ENCODE measurements at regions not wholly inside any gene's neighbourhood (a gene's known extent, or its start where the extent isn't known, plus 50 kb on each side); places are given as distances from the start of the nearest gene placed in this dataset.

GRCh38 chr1:177442584-177442983 lies 271.8 kb downstream of the BRINP2 start:
- 40 to 43% methylated on average over 6 of the region's 6 CpGs for WGBS, 2 donors
- no peaks in the 10 kb centered on the region for H3K27me3 ChIP-seq
- no peaks in the 10 kb centered on the region for H3K36me3 ChIP-seq
- TF ChIP-seq, protein P1, sequence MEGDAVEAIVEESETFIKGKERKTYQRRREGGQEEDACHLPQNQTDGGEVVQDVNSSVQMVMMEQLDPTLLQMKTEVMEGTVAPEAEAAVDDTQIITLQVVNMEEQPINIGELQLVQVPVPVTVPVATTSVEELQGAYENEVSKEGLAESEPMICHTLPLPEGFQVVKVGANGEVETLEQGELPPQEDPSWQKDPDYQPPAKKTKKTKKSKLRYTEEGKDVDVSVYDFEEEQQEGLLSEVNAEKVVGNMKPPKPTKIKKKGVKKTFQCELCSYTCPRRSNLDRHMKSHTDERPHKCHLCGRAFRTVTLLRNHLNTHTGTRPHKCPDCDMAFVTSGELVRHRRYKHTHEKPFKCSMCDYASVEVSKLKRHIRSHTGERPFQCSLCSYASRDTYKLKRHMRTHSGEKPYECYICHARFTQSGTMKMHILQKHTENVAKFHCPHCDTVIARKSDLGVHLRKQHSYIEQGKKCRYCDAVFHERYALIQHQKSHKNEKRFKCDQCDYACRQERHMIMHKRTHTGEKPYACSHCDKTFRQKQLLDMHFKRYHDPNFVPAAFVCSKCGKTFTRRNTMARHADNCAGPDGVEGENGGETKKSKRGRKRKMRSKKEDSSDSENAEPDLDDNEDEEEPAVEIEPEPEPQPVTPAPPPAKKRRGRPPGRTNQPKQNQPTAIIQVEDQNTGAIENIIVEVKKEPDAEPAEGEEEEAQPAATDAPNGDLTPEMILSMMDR (IDR thresholded peaks at IDR 0.05), result no peak
- no peak for TF ChIP-seq POLR2A (IDR thresholded peaks at IDR 0.05)
- TF ChIP-seq EP300 (IDR thresholded peaks at IDR 0.05), result no peak
- no peak for DNase-seq (ENCODE audit: low spot score in 2 of 2)
- H3K4me3 ChIP-seq, result no peak overlapping the region
- H3K9me3 ChIP-seq, result no peaks in the 10 kb centered on the region
- H3K4me1 ChIP-seq, result no peaks in the 10 kb centered on the region
- no peak overlapping the region for H3K27ac ChIP-seq

GRCh38 chr1:177441281-177441680 lies 270.5 kb downstream of the BRINP2 start:
- H3K27me3 ChIP-seq, result no peaks in the 10 kb centered on the region
- no peak for DNase-seq (ENCODE audit: low spot score in 2 of 2)
- H3K4me1 ChIP-seq, result no peaks in the 10 kb centered on the region
- 68 to 84% methylated on average over 1 of the region's 1 CpG for WGBS, 2 donors
- H3K27ac ChIP-seq, result no peak overlapping the region
- H3K4me3 ChIP-seq, result no peak overlapping the region
- H3K36me3 ChIP-seq, result no peaks in the 10 kb centered on the region
- H3K9me3 ChIP-seq, result no peaks in the 10 kb centered on the region
- TF ChIP-seq EP300 (IDR thresholded peaks at IDR 0.05) (no peak), POLR2A (IDR thresholded peaks at IDR 0.05) (no peak)
- TF ChIP-seq, protein P1 (IDR thresholded peaks at IDR 0.05), result no peak

DNA sequence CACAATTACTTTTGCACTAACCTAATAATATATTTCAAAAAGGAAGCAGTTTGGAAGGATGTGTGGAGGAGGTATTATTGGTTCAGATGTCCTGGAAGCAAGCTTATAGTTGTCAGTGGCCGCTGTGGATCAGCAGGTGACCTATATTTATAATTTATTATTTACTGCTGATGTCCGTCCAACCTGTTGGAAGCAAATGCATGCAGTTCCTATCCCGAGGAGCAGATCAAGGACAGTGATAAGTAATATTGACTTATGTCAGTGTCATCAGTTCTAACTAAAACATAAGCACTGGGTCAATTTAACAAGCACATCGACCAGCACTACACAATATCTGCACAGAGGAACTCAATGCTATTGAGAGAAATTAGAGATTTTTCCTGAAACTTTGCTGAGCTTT lies 270.1 kb downstream of the BRINP2 start:
- Histone ChIP-seq H3K36me3 (no peaks in the 10 kb centered on the region), H3K4me1 (no peaks in the 10 kb centered on the region), H3K9me3 (no peaks in the 10 kb centered on the region), H3K27ac (no peak overlapping the region), H3K4me3 (no peak overlapping the region), H3K27me3 (no peaks in the 10 kb centered on the region)
- WGBS, 2 donors, result 84 to 87% methylated on average over 4 of the region's 4 CpGs
- DNase-seq (ENCODE audit: low spot score in 2 of 2), result no peak
- no peak for TF ChIP-seq POLR2A (IDR thresholded peaks at IDR 0.05)
- TF ChIP-seq, protein P1 (IDR thresholded peaks at IDR 0.05), result no peak
- no peak for TF ChIP-seq EP300 (IDR thresholded peaks at IDR 0.05)

GRCh38 chr1:177439301-177439700 lies 268.5 kb downstream of the BRINP2 start:
- no peaks in the 10 kb centered on the region for H3K36me3 ChIP-seq

DNA sequence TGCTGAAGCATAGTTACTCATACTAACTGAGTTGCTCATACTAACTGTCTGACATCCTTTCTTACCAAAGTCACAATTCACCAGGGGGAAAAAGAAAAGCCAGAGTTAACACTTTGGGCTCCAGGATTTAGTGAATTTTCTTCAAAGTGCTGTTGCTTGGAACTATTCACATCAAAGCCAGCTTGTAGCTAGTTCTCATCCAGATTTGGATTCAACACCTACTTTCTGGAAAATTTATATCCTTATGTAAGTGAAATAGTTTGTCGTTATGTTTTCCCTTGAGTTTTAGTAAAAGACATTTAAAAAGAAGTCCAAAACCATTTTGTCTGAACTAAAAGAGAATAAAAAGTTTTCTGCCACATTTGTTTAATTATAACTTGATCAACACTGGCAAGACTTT lies 264.6 kb downstream of the BRINP2 start:
- H3K9me3 ChIP-seq, result no peaks in the 10 kb centered on the region
- no peaks in the 10 kb centered on the region for H3K36me3 ChIP-seq
- H3K27me3 ChIP-seq, result no peaks in the 10 kb centered on the region
- H3K4me3 ChIP-seq, result no peak overlapping the region
- TF ChIP-seq EP300 (IDR thresholded peaks at IDR 0.05), result no peak
- no peak for TF ChIP-seq POLR2A (IDR thresholded peaks at IDR 0.05)
- TF ChIP-seq, protein P1 (IDR thresholded peaks at IDR 0.05), result no peak
- no peak for DNase-seq (ENCODE audit: low spot score in 2 of 2)
- 57 to 71% methylated on average over 1 of the region's 1 CpG for WGBS, 2 donors
- no peak overlapping the region for H3K27ac ChIP-seq
- no peaks in the 10 kb centered on the region for H3K4me1 ChIP-seq

More at GRCh38 chr1:177439301-177439700, 268.5 kb downstream of the BRINP2 start:
- Histone ChIP-seq H3K27ac (no peak overlapping the region), H3K4me1 (no peaks in the 10 kb centered on the region), H3K9me3 (no peaks in the 10 kb centered on the region), H3K4me3 (no peak overlapping the region), H3K27me3 (no peaks in the 10 kb centered on the region)
- DNase-seq (ENCODE audit: low spot score in 2 of 2), result no peak
- TF ChIP-seq POLR2A (IDR thresholded peaks at IDR 0.05) (no peak), EP300 (IDR thresholded peaks at IDR 0.05) (no peak)
- TF ChIP-seq, protein P1 (IDR thresholded peaks at IDR 0.05), result no peak

Data from tibial nerve (tissue), 4 donors.